GM13976 (cell line): ENCODE measurements at regions not wholly inside any gene's neighbourhood (a gene's known extent, or its start where the extent isn't known, plus 50 kb on each side); places are given as distances from the start of the nearest gene placed in this dataset.

Experiments
- DNase-seq: peaks from one replicate; pipeline ENCODE4 v3.0.0; 2012; ENCODE audit warnings: low spot score
- in situ Hi-C: fragments of 300-500 bp; cut with MboI; formaldehyde crosslinking; loops from one replicate; pipeline ENCODE4 v1.12.0; 2022; ENCODE audit warnings: low sequenced_read_pairs, mixed read lengths, inconsistent platforms; ENCODE audit not compliant: unreplicated experiment
- TF ChIP-seq, protein P1 (sequence below): IDR thresholded peaks from 2 replicates; pipeline ENCODE4 v1.5.1; 2012; ENCODE audit warnings: borderline replicate concordance, mild to moderate bottlenecking; ENCODE audit not compliant: insufficient read depth; ENCODE audit errors: extremely low read depth, missing control alignments, control extremely low read depth

DNA sequence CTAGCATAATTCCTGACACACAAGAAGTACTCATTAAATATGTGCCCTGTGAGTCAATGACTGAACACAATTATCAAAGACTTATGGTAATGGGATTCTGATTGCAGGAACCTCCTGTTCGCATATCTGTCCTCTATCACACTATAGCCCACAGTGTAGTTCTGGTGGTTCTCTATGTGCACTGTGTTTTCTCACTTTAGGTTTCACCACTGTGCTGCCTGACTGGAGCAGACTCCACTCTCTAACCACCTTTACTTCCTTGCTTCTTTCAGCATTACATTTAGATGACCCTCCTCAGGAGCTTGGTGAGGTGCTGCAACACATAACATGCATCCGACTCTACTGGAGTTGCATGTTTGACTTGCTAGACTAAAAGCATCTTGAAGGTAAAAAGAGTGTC lies 777.1 kb downstream of the SQOR start:
- in situ Hi-C loops: no loop called here
- TF ChIP-seq, protein P1, sequence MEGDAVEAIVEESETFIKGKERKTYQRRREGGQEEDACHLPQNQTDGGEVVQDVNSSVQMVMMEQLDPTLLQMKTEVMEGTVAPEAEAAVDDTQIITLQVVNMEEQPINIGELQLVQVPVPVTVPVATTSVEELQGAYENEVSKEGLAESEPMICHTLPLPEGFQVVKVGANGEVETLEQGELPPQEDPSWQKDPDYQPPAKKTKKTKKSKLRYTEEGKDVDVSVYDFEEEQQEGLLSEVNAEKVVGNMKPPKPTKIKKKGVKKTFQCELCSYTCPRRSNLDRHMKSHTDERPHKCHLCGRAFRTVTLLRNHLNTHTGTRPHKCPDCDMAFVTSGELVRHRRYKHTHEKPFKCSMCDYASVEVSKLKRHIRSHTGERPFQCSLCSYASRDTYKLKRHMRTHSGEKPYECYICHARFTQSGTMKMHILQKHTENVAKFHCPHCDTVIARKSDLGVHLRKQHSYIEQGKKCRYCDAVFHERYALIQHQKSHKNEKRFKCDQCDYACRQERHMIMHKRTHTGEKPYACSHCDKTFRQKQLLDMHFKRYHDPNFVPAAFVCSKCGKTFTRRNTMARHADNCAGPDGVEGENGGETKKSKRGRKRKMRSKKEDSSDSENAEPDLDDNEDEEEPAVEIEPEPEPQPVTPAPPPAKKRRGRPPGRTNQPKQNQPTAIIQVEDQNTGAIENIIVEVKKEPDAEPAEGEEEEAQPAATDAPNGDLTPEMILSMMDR: no peak
- no peak for DNase-seq

DNA sequence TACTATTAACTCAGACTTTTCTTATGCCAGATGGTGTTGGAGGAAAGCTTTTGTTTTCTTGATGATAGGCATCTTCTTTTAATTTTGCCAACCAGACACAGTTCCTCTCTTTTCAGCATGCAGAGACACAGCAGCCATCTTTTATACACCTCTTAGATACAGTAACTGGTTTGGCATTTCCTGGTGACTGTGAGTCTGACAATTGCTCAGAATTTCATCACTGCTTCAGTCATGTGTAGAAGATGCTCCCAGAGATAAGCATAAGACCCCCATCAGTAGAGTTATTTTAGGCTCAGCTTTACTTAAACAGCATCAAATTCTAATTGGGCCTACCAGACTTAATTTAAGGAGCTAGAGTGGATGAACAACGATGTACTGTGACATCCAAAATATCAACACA lies 779.0 kb downstream of the SQOR start:
- TF ChIP-seq, protein P1: no peak
- in situ Hi-C loops: no loop called here
- DNase-seq: no peak

DNA sequence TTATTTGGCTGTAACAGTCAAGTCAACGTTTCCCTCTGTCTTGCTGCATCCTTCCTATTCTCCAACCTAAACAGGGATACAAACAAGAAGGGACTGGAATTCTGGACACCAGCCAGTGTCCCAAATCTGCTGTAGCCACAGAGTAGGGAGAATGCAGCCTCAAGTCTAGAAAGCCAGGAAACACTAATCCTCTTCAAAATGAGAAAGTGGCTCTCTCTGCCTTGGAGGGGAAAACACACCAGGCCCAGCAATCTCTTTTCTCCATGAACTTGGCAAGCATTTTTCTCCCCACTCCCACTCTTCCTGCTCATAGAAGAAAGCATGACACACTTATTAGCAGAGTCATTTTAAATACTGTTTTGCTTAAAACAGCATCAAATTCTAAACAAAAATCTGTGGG lies 781.7 kb downstream of the SQOR start:
- in situ Hi-C loops: no loop called here
- TF ChIP-seq, protein P1: no peak
- DNase-seq: no peak

DNA sequence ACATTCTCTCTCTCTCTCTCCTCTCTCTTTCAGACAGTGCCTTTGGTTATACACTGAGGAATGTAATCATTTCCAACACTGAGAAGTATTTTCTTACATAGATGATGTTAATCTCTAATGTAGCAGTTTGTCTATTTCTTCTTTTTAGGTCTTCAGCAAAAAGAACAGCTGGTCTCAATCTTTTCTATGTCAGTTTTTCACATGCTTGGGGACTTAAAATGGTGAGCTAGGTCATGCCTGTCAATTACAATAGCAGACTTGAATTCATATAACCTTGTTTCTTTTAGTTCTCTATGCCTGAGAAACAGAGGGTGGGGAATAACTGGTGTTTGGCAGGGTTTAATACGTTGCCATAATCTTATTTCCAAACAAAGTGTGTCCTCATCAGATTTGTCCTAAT lies 786.2 kb downstream of the SQOR start:
- in situ Hi-C loops: no loop called here
- no peak for DNase-seq

DNA sequence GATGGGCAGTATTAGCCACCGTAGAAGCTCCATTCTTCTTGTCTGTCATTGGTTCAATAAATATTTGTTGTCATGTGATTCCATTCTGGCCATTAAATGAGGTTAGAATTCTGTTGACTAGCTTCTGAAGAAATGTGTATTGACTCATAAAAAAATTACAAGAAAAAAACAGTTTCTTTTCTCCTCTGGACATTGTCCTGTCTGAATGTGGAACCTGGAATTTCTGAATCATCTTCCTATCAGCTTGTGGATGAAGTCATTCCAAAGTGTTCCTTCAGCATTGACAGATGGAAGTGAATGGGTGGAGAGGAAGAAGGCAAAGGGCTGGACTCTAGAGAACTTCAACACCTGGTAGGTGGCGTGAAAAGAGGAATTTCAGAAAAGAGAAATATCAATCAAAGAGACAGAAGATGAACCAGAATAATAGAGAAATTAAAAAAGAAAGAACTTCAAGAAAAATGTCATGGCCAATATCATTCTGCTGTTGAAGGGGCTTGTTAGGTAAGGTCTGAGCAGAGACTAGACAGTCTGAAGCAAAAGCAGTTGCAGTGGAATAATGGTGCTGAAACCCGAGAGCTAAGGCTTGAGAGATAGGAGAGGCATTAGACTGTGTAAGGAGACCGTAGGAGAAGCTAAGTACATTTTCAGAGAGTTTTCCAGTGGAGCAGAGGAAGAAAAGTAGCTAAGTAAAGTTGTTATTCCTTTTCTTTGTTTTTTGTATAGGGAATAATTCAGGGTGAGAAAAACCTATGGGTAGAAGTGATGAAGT lies 806.6 kb downstream of the SQOR start:
- in situ Hi-C loops: no loop called here
- TF ChIP-seq, protein P1: no peak
- DNase-seq: no peak

More for the DNA sequence above, 786.2 kb downstream of the SQOR start:
- TF ChIP-seq, protein P1: no peak

DNA sequence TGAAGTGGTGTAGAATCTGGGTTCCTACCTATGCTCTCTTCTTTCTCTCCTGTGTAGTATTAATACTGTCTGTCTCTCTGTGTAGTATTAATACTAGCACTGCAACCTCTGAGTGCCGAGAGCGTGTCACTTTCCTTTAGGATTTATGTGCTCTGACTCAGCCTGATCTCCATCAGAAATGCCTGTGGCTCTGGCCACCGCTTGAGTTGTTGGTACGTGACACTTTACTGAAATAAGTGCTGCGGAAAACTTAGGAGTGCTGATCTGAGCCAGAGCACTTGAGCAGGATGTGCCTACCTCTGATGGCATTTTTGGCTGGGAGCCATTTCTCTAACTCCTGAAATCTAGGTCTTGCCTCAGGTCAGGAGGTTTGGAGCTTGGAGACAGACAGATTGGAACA lies 807.4 kb downstream of the SQOR start:
- DNase-seq: no peak
- in situ Hi-C loops: no loop called here
- TF ChIP-seq, protein P1: no peak

DNA sequence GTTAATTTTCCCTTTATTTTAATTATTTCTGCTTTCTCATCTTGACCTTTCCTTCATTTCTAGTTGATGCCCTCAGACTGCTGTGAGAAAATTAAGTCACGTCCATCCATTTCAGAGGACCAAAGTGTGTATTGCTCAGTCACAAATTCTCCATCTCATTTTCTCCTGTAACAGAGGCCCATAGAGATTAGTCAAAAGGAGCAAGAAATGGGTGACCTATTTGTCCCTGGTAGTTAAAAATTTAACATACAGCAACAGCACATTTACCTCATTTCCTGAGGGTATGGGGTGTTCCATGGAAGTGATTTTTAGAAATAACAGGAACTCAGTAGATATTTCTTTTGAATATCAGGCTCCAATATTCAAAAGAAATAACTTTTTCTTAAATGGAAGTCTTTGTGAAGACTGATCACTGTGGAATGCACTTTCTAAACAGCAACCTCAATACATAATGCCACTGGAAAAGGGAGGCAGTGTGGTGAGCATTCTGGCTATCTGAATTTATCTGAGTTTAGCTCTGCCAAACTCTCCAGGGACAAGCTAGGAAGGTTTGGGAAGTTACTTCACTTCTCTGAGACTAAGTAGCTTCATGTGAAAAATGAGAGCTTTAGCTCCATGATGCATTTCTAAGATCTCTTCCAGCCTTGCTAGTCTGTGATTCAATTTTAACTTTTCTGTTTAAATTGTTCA lies 808.2 kb downstream of the SQOR start:
- no peak for DNase-seq
- TF ChIP-seq, protein P1: no peak
- in situ Hi-C loops: no loop called here
